ENCODE measurements at regions not wholly inside any gene's neighbourhood (a gene's known extent, or its start where the extent isn't known, plus 50 kb on each side); places are given as distances from the start of the nearest gene placed in this dataset.

GRCh38 chr10:1824928-1825327 is 87.6 kb upstream of the ADARB2 start:
- H2BK12ac ChIP-seq (ENCODE audit: low read length), result no peak overlapping the region
- DNase-seq (ENCODE audit: low spot score), result no peak
- no peaks in the 10 kb centered on the region for H3K27me3 ChIP-seq (ENCODE audit: control insufficient read depth in 3 of 3, insufficient read depth in 3 of 3, low read depth in 1 of 3, low read length in 3 of 3)
- no peak overlapping the region for H2BK5ac ChIP-seq (ENCODE audit: low read length)
- H3K79me1 ChIP-seq (ENCODE audit: low read depth, low read length), result no peaks in the 10 kb centered on the region
- peaks cover 0 to 2% of the 10 kb centered on the region in 2 donors for H3K9me3 ChIP-seq (replicated peaks in 1 of 2; ENCODE audit: control insufficient read depth in 2 of 2, insufficient read depth in 1 of 2, low read depth in 1 of 2, low read length in 2 of 2)
- no peak overlapping the region for H3K4me3 ChIP-seq (ENCODE audit: low read length in 2 of 2)
- H3K4me2 ChIP-seq (ENCODE audit: insufficient read depth, low read length, poor library complexity, severe bottlenecking), result no peak overlapping the region
- H4K91ac ChIP-seq (ENCODE audit: low read depth, low read length, poor library complexity), result no peak overlapping the region
- no CpG with 5 or more reads among the region's 3 CpGs for WGBS, 2 donors (ENCODE audit: extremely low coverage in 2 of 2, insufficient read length in 2 of 2, insufficient replicate concordance in 1 of 2)
- H3K23ac ChIP-seq (ENCODE audit: low read depth, low read length, poor library complexity), result no peak overlapping the region
- H3K4me1 ChIP-seq (ENCODE audit: control insufficient read depth in 2 of 2, insufficient read depth in 1 of 2, low read depth in 1 of 2, low read length in 2 of 2), result no peaks in the 10 kb centered on the region
- H4K8ac ChIP-seq (ENCODE audit: low read depth, low read length), result no peak overlapping the region
- H2AFZ ChIP-seq (ENCODE audit: low read length), result no peak overlapping the region
- no peak overlapping the region for H3K27ac ChIP-seq (replicated peaks; ENCODE audit: low read length)
- H3K18ac ChIP-seq (ENCODE audit: low read length), result no peak overlapping the region
- no peak overlapping the region for H3K9ac ChIP-seq (ENCODE audit: low read depth, low read length, poor library complexity)
- H2AK5ac ChIP-seq (ENCODE audit: low read depth, low read length), result no peak overlapping the region
- no peak overlapping the region for H3K4ac ChIP-seq (ENCODE audit: low read length)
- no peak overlapping the region for H2BK15ac ChIP-seq (ENCODE audit: low read length)
- H3K36me3 ChIP-seq (replicated peaks in 1 of 2; ENCODE audit: control insufficient read depth in 2 of 2, insufficient read depth in 2 of 2, low read length in 2 of 2), result no peaks in the 10 kb centered on the region
- no peak overlapping the region for H2BK120ac ChIP-seq (ENCODE audit: low read depth, low read length)
- no peak overlapping the region for H3K14ac ChIP-seq (ENCODE audit: low read length)

GRCh38 chr10:1814556-1814955 is 77.2 kb upstream of the ADARB2 start:
- no peak overlapping the region for H3K23ac ChIP-seq (ENCODE audit: low read depth, low read length, poor library complexity)
- H3K4me2 ChIP-seq (ENCODE audit: insufficient read depth, low read length, poor library complexity, severe bottlenecking), result no peak overlapping the region
- H3K27ac ChIP-seq (replicated peaks; ENCODE audit: low read length), result no peak overlapping the region
- no peaks in the 10 kb centered on the region for H3K27me3 ChIP-seq (ENCODE audit: control insufficient read depth in 3 of 3, insufficient read depth in 3 of 3, low read depth in 1 of 3, low read length in 3 of 3)
- H3K18ac ChIP-seq (ENCODE audit: low read length), result no peak overlapping the region
- no peak overlapping the region for H2BK15ac ChIP-seq (ENCODE audit: low read length)
- H4K91ac ChIP-seq (ENCODE audit: low read depth, low read length, poor library complexity), result no peak overlapping the region
- no peak overlapping the region for H4K8ac ChIP-seq (ENCODE audit: low read depth, low read length)
- no peak overlapping the region for H3K14ac ChIP-seq (ENCODE audit: low read length)
- no peak overlapping the region for H2AK5ac ChIP-seq (ENCODE audit: low read depth, low read length)
- no peak overlapping the region for H2BK120ac ChIP-seq (ENCODE audit: low read depth, low read length)
- WGBS, 2 donors (ENCODE audit: extremely low coverage in 2 of 2, insufficient read length in 2 of 2, insufficient replicate concordance in 1 of 2), result no CpG with 5 or more reads among the region's 1 CpG
- H2BK12ac ChIP-seq (ENCODE audit: low read length), result no peak overlapping the region
- no peak for DNase-seq (ENCODE audit: low spot score)
- H2BK5ac ChIP-seq (ENCODE audit: low read length), result no peak overlapping the region
- H3K4me3 ChIP-seq (ENCODE audit: low read length in 2 of 2), result no peak overlapping the region
- no peaks in the 10 kb centered on the region for H3K4me1 ChIP-seq (ENCODE audit: control insufficient read depth in 2 of 2, insufficient read depth in 1 of 2, low read depth in 1 of 2, low read length in 2 of 2)
- H2AFZ ChIP-seq (ENCODE audit: low read length), result no peak overlapping the region
- H3K9ac ChIP-seq (ENCODE audit: low read depth, low read length, poor library complexity), result no peak overlapping the region
- H3K79me1 ChIP-seq (ENCODE audit: low read depth, low read length), result no peaks in the 10 kb centered on the region
- H3K9me3 ChIP-seq (replicated peaks in 1 of 2; ENCODE audit: control insufficient read depth in 2 of 2, insufficient read depth in 1 of 2, low read depth in 1 of 2, low read length in 2 of 2), result peaks cover 0 to 2% of the 10 kb centered on the region in 2 donors
- no peaks in the 10 kb centered on the region for H3K36me3 ChIP-seq (replicated peaks in 1 of 2; ENCODE audit: control insufficient read depth in 2 of 2, insufficient read depth in 2 of 2, low read length in 2 of 2)
- H3K4ac ChIP-seq (ENCODE audit: low read length), result no peak overlapping the region

- no peaks in the 10 kb centered on the region for H3K9me3 ChIP-seq (replicated peaks in 1 of 2; ENCODE audit: control insufficient read depth in 2 of 2, insufficient read depth in 1 of 2, low read depth in 1 of 2, low read length in 2 of 2)
- H3K23ac ChIP-seq (ENCODE audit: low read depth, low read length, poor library complexity), result no peak overlapping the region
- no peak overlapping the region for H3K9ac ChIP-seq (ENCODE audit: low read depth, low read length, poor library complexity)
- H2BK120ac ChIP-seq (ENCODE audit: low read depth, low read length), result no peak overlapping the region
- H2AFZ ChIP-seq (ENCODE audit: low read length), result no peak overlapping the region
- WGBS, 2 donors (ENCODE audit: extremely low coverage in 2 of 2, insufficient read length in 2 of 2, insufficient replicate concordance in 1 of 2), result no CpG with 5 or more reads among the region's 27 CpGs
- H3K14ac ChIP-seq (ENCODE audit: low read length), result no peak overlapping the region
- no peak overlapping the region for H4K8ac ChIP-seq (ENCODE audit: low read depth, low read length)
- no peak overlapping the region for H3K4me2 ChIP-seq (ENCODE audit: insufficient read depth, low read length, poor library complexity, severe bottlenecking)
- H3K4ac ChIP-seq (ENCODE audit: low read length), result no peak overlapping the region
- H3K4me1 ChIP-seq (ENCODE audit: control insufficient read depth in 2 of 2, insufficient read depth in 1 of 2, low read depth in 1 of 2, low read length in 2 of 2), result no peaks in the 10 kb centered on the region
- DNase-seq (ENCODE audit: low spot score), result no peak
- H3K79me1 ChIP-seq (ENCODE audit: low read depth, low read length), result no peaks in the 10 kb centered on the region
- no peak overlapping the region for H2AK5ac ChIP-seq (ENCODE audit: low read depth, low read length)
- H2BK5ac ChIP-seq (ENCODE audit: low read length), result no peak overlapping the region
- no peak overlapping the region for H3K4me3 ChIP-seq (ENCODE audit: low read length in 2 of 2)
- no peaks in the 10 kb centered on the region for H3K27me3 ChIP-seq (ENCODE audit: control insufficient read depth in 3 of 3, insufficient read depth in 3 of 3, low read depth in 1 of 3, low read length in 3 of 3)
- H3K27ac ChIP-seq (replicated peaks; ENCODE audit: low read length), result no peak overlapping the region
- no peaks in the 10 kb centered on the region for H3K36me3 ChIP-seq (replicated peaks in 1 of 2; ENCODE audit: control insufficient read depth in 2 of 2, insufficient read depth in 2 of 2, low read length in 2 of 2)
- no peak overlapping the region for H2BK12ac ChIP-seq (ENCODE audit: low read length)
- no peak overlapping the region for H2BK15ac ChIP-seq (ENCODE audit: low read length)
- H3K18ac ChIP-seq (ENCODE audit: low read length), result no peak overlapping the region
- no peak overlapping the region for H4K91ac ChIP-seq (ENCODE audit: low read depth, low read length, poor library complexity)
Measured at GRCh38 chr10:1809139-1809741, 71.9 kb upstream of the ADARB2 start.

GRCh38 chr10:1807924-1808323 is 70.6 kb upstream of the ADARB2 start:
- Histone ChIP-seq H3K27me3 (ENCODE audit: control insufficient read depth in 3 of 3, insufficient read depth in 3 of 3, low read depth in 1 of 3, low read length in 3 of 3) (no peaks in the 10 kb centered on the region), H3K4me2 (ENCODE audit: insufficient read depth, low read length, poor library complexity, severe bottlenecking) (no peak overlapping the region), H3K27ac (replicated peaks; ENCODE audit: low read length) (no peak overlapping the region), H3K4me3 (ENCODE audit: low read length in 2 of 2) (no peak overlapping the region), H3K9ac (ENCODE audit: low read depth, low read length, poor library complexity) (no peak overlapping the region), H3K4me1 (ENCODE audit: control insufficient read depth in 2 of 2, insufficient read depth in 1 of 2, low read depth in 1 of 2, low read length in 2 of 2) (no peaks in the 10 kb centered on the region), H3K9me3 (replicated peaks in 1 of 2; ENCODE audit: control insufficient read depth in 2 of 2, insufficient read depth in 1 of 2, low read depth in 1 of 2, low read length in 2 of 2) (no peaks in the 10 kb centered on the region), H2BK5ac (ENCODE audit: low read length) (no peak overlapping the region), H2BK12ac (ENCODE audit: low read length) (no peak overlapping the region), H4K91ac (ENCODE audit: low read depth, low read length, poor library complexity) (no peak overlapping the region), H3K36me3 (replicated peaks in 1 of 2; ENCODE audit: control insufficient read depth in 2 of 2, insufficient read depth in 2 of 2, low read length in 2 of 2) (no peaks in the 10 kb centered on the region), H2AFZ (ENCODE audit: low read length) (no peak overlapping the region), H2AK5ac (ENCODE audit: low read depth, low read length) (no peak overlapping the region), H2BK15ac (ENCODE audit: low read length) (no peak overlapping the region), H2BK120ac (ENCODE audit: low read depth, low read length) (no peak overlapping the region), H3K79me1 (ENCODE audit: low read depth, low read length) (no peaks in the 10 kb centered on the region), H3K4ac (ENCODE audit: low read length) (no peak overlapping the region), H3K23ac (ENCODE audit: low read depth, low read length, poor library complexity) (no peak overlapping the region), H3K14ac (ENCODE audit: low read length) (no peak overlapping the region), H4K8ac (ENCODE audit: low read depth, low read length) (no peak overlapping the region), H3K18ac (ENCODE audit: low read length) (no peak overlapping the region)
- no peak for DNase-seq (ENCODE audit: low spot score)
- no CpG with 5 or more reads among the region's 25 CpGs for WGBS, 2 donors (ENCODE audit: extremely low coverage in 2 of 2, insufficient read length in 2 of 2, insufficient replicate concordance in 1 of 2)
